Neuronal stem cell (in vitro differentiated cells): ENCODE measurements at regions not wholly inside any gene's neighbourhood (a gene's known extent, or its start where the extent isn't known, plus 50 kb on each side); places are given as distances from the start of the nearest gene placed in this dataset.
A peak's percentile ranks its signal among the peaks of the same experiment; 100 is the strongest.
"Not testable (repeated sequence)": the region's sequence is repeated elsewhere in the genome, so short reads cannot be mapped to it uniquely, and the experiment has no call there.

ENCODE experiments used
- DNase-seq: peaks from one replicate; pipeline ENCODE4 v3.0.0-alpha.2; 2013; ENCODE audit warnings: low spot score
- H2AFZ ChIP-seq: one replicate; pipeline ENCODE4 v1.6.1; 2013; ENCODE audit warnings: mild to moderate bottlenecking, low read length, inconsistent platforms
- H2AK5ac ChIP-seq: 2 replicates; pipeline ENCODE4 v1.6.1; 2013; ENCODE audit warnings: low read depth, mild to moderate bottlenecking, inconsistent platforms, low read length, moderate library complexity, mixed read lengths
- H2BK120ac ChIP-seq: 2 replicates; pipeline ENCODE4 v1.6.1; 2013; ENCODE audit warnings: low read depth, mild to moderate bottlenecking, inconsistent platforms, low read length, moderate library complexity, mixed read lengths
- H2BK12ac ChIP-seq: one replicate; pipeline ENCODE4 v1.6.1; 2013; ENCODE audit warnings: low read length, inconsistent platforms
- H2BK15ac ChIP-seq: 2 replicates; pipeline ENCODE4 v1.6.1; 2013; ENCODE audit warnings: mild to moderate bottlenecking, low read length, inconsistent platforms, mixed read lengths
- H2BK5ac ChIP-seq: one replicate; pipeline ENCODE4 v1.6.1; 2013; ENCODE audit warnings: inconsistent platforms, mild to moderate bottlenecking, low read length, moderate library complexity
- H3K14ac ChIP-seq: one replicate; pipeline ENCODE4 v1.6.1; 2013; ENCODE audit warnings: low read length, inconsistent platforms
- H3K18ac ChIP-seq: 2 replicates; pipeline ENCODE4 v1.6.1; 2013; ENCODE audit warnings: low read length, inconsistent platforms
- H3K23ac ChIP-seq: 2 replicates; pipeline ENCODE4 v1.6.1; 2013; ENCODE audit warnings: low read depth, mild to moderate bottlenecking, mixed read lengths, low read length, inconsistent platforms; ENCODE audit not compliant: poor library complexity
- H3K27ac ChIP-seq: replicated peaks from 3 replicates; pipeline ENCODE4 v1.5.1; 2013; ENCODE audit warnings: low read length, inconsistent platforms
- H3K27me3 ChIP-seq, 3 experiments: 2 replicates each; pipeline ENCODE4 v1.6.1; 2013; ENCODE audit warnings: low read length in 3 of 3, mild to moderate bottlenecking in 2 of 3, inconsistent platforms in 1 of 3, low read depth in 1 of 3, mixed read lengths in 1 of 3, moderate library complexity in 1 of 3; ENCODE audit not compliant: control insufficient read depth in 3 of 3, insufficient read depth in 3 of 3
- H3K36me3 ChIP-seq, 2 donors: replicated peaks in 1 of 2; 2 replicates each; pipeline ENCODE4 v1.6.1; 2013; ENCODE audit warnings: low read length in 2 of 2; ENCODE audit not compliant: control insufficient read depth in 2 of 2, insufficient read depth in 2 of 2
- H3K4ac ChIP-seq: 2 replicates; pipeline ENCODE4 v1.6.1; 2013; ENCODE audit warnings: inconsistent platforms, mild to moderate bottlenecking, low read length, moderate library complexity
- H3K4me1 ChIP-seq, 2 donors: 1 replicate in 1 of 2; 2 replicates in 1 of 2; pipeline ENCODE4 v1.6.1; 2013; ENCODE audit warnings: low read length in 2 of 2, low read depth in 1 of 2; ENCODE audit not compliant: control insufficient read depth in 2 of 2, insufficient read depth in 1 of 2
- H3K4me2 ChIP-seq: one replicate; pipeline ENCODE4 v1.6.1; 2013; ENCODE audit warnings: mild to moderate bottlenecking, low read length, inconsistent platforms; ENCODE audit not compliant: insufficient read depth, poor library complexity, severe bottlenecking
- H3K4me3 ChIP-seq, 2 donors: 2 replicates each; pipeline ENCODE4 v1.5.1; 2013; ENCODE audit warnings: low read length in 2 of 2, mild to moderate bottlenecking in 2 of 2, inconsistent platforms in 1 of 2, moderate library complexity in 1 of 2
- H3K79me1 ChIP-seq: one replicate; pipeline ENCODE4 v1.6.1; 2013; ENCODE audit warnings: low read depth, mild to moderate bottlenecking, inconsistent platforms, low read length, moderate library complexity
- H3K9ac ChIP-seq: one replicate; pipeline ENCODE4 v1.6.1; 2013; ENCODE audit warnings: mild to moderate bottlenecking, low read depth, low read length, inconsistent platforms; ENCODE audit not compliant: poor library complexity
- H3K9me3 ChIP-seq, 2 donors: replicated peaks in 1 of 2; 2 replicates each; pipeline versions ENCODE3 to v1.6.1; 2013; ENCODE audit warnings: low read length in 2 of 2, mild to moderate bottlenecking in 2 of 2, inconsistent platforms in 1 of 2, low read depth in 1 of 2, mixed read lengths in 1 of 2, moderate library complexity in 1 of 2; ENCODE audit not compliant: control insufficient read depth in 2 of 2, insufficient read depth in 1 of 2
- H4K8ac ChIP-seq: one replicate; pipeline ENCODE4 v1.6.1; 2013; ENCODE audit warnings: low read depth, mild to moderate bottlenecking, inconsistent platforms, low read length, moderate library complexity
- H4K91ac ChIP-seq: one replicate; pipeline ENCODE4 v1.6.1; 2013; ENCODE audit warnings: low read length, low read depth, mild to moderate bottlenecking, inconsistent platforms; ENCODE audit not compliant: poor library complexity
- WGBS, 2 donors: extraction: QIAGEN DNeasy Blood & Tissue Kit; methylation state at CpG; one replicate each; pipeline ENCODE4 v1.1.7; 2013; ENCODE audit warnings: missing lambda C conversion rate in 2 of 2, mixed read lengths in 1 of 2; ENCODE audit not compliant: insufficient read length in 2 of 2, insufficient replicate concordance in 1 of 2; ENCODE audit errors: extremely low coverage in 2 of 2; 5-methylcytosine and 5-hydroxymethylcytosine counted together

GRCh38 chr10:3319811-3320226, 147.2 kb upstream of the PITRM1 start:
- H3K79me1 ChIP-seq, result no peaks in the 10 kb centered on the region
- no peak overlapping the region for H3K27ac ChIP-seq
- H3K23ac ChIP-seq, result no peak overlapping the region
- no peak overlapping the region for H3K9ac ChIP-seq
- no peak overlapping the region for H3K4ac ChIP-seq
- peaks cover 0 to 2% of the 10 kb centered on the region in 2 donors for H3K9me3 ChIP-seq
- no peak overlapping the region for H3K14ac ChIP-seq
- no CpG with 5 or more reads among the region's 25 CpGs for WGBS, 2 donors
- no peak overlapping the region for H2BK12ac ChIP-seq
- H3K27me3 ChIP-seq, result peaks cover 0 to 1% (median 0%) of the 10 kb centered on the region in 3 experiments
- no peak overlapping the region for H2AK5ac ChIP-seq
- H2AFZ ChIP-seq, result no peak overlapping the region
- no peak overlapping the region for H3K18ac ChIP-seq
- no peak overlapping the region for H3K4me2 ChIP-seq
- H3K4me1 ChIP-seq, result no peaks in the 10 kb centered on the region
- no peak overlapping the region for H2BK120ac ChIP-seq
- DNase-seq, result no peak
- H4K91ac ChIP-seq, result no peak overlapping the region
- H3K36me3 ChIP-seq, result no peaks in the 10 kb centered on the region
- H2BK15ac ChIP-seq, result no peak overlapping the region
- H3K4me3 ChIP-seq, result no peak overlapping the region
- H4K8ac ChIP-seq, result no peak overlapping the region
- H2BK5ac ChIP-seq, result no peak overlapping the region

DNA sequence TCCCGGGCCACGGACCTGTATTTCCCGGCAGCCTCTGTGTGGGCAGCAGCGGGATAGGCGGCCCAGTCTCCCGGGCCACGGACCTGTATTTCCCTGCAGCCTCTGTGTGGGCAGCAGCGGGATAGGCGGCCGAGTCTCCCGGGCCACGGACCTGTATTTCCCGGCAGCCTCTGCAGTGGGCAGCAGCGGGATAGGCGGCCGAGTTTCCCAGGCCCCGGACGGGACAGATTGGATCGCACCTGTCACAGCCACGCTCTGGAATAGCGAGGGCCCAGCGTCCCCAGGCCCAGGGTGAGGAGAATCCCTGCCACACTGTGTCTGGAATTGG, 145.9 kb upstream of the PITRM1 start:
- not testable (repeated sequence) for H3K79me1 ChIP-seq, H4K8ac ChIP-seq, H2AK5ac ChIP-seq, H3K9ac ChIP-seq, H3K4ac ChIP-seq, H3K4me3 ChIP-seq, H4K91ac ChIP-seq, H3K23ac ChIP-seq, H3K4me1 ChIP-seq, H3K36me3 ChIP-seq, H2BK120ac ChIP-seq, H2AFZ ChIP-seq, H3K18ac ChIP-seq, H3K14ac ChIP-seq, H3K4me2 ChIP-seq, H2BK12ac ChIP-seq, DNase-seq, H3K9me3 ChIP-seq, H2BK15ac ChIP-seq, H3K27ac ChIP-seq, H3K27me3 ChIP-seq, H2BK5ac ChIP-seq
- WGBS, 2 donors, result no CpG with 5 or more reads among the region's 22 CpGs

DNA sequence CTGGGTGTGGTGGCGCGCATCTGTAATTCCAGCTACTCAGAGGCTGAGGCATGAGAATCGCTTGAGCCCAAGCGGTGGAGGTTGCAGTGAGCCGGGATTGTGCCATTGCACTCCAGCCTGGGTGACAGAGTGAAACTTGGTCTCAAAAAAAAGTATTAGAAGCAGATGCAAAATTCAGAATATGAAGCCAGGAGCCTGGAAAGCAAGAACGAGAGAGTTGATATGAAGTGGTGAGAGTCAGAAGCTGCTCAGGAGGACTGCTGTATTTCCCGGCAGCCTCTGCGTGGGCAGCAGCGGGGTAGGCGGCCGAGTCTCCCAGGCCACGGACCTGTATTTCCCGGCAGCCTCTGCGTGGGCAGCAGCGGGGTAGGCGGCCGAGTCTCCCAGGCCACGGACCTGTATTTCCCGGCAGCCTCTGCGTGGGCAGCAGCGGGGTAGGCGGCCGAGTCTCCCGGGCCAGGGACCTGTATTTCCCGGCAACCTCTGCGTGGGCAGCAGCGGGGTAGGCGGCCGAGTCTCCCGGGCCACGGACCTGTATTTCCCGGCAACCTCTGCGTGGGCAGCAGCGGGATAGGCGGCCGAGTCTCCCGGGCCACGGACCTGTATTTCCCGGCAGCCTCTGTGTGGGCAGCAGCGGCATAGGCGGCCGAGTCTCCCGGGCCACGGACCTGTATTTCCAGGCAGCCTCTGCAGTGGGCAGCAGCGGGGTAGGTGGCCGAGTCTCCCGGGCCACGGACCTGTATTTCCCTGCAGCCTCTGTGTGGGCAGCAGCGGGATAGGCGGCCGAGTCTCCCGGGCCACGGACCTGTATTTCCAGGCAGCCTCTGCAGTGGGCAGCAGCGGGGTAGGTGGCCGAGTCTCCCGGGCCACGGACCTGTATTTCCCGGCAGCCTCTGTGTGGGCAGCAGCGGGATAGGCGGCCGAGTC, 145.2 kb upstream of the PITRM1 start:
- not testable (repeated sequence) for H2BK120ac ChIP-seq, H3K9ac ChIP-seq, H3K79me1 ChIP-seq

DNA sequence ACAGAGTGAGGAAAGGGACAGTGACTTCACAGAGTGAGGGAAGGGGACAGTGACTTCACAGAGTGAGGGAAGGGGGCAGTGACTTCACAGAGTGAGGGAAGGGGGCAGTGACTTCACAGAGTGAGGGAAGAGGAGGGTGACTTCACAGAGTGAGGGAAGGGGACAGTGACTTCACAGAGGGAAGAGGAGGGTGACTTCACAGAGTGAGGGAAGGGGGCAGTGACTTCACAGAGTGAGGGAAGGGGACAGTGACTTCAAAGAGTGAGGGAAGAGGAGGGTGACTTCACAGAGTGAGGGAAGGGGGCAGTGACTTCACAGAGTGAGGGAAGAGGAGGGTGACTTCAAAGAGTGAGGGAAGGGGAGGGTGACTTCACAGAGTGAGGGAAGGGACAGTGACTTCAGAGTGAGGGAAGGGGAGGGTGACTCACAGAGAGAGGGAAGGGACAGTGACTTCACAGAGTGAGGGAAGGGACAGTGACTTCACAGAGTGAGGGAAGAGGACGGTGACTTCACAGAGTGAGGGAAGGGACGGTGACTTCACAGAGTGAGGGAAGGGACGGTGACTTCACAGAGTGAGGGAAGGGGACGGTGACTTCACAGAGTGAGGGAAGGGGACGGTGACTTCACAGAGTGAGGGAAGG, 142.0 kb upstream of the PITRM1 start:
- Histone ChIP-seq H3K18ac (peak overlapping the region; percentile 70), H2BK12ac (peak overlapping the region; percentile 4)
- H3K79me1 ChIP-seq, H3K23ac ChIP-seq, H3K9me3 ChIP-seq, H3K4me3 ChIP-seq, H2BK120ac ChIP-seq, H3K4me1 ChIP-seq, H3K4ac ChIP-seq, H4K8ac ChIP-seq, H2BK5ac ChIP-seq, H3K14ac ChIP-seq, H2BK15ac ChIP-seq, H2AFZ ChIP-seq, H3K27ac ChIP-seq, H3K4me2 ChIP-seq, H4K91ac ChIP-seq, H3K36me3 ChIP-seq, H2AK5ac ChIP-seq, H3K27me3 ChIP-seq, DNase-seq, H3K9ac ChIP-seq: not testable (repeated sequence)
- WGBS, 2 donors, result no CpG with 5 or more reads among the region's 5 CpGs

More for the DNA sequence above, 145.2 kb upstream of the PITRM1 start:
- H4K91ac ChIP-seq, H3K4ac ChIP-seq, H3K4me1 ChIP-seq, H2AFZ ChIP-seq, H3K14ac ChIP-seq, H2BK15ac ChIP-seq, H4K8ac ChIP-seq, H2AK5ac ChIP-seq, H3K9me3 ChIP-seq, H3K4me2 ChIP-seq, H3K27me3 ChIP-seq, H3K18ac ChIP-seq, H3K27ac ChIP-seq, H3K23ac ChIP-seq, H2BK5ac ChIP-seq, H3K36me3 ChIP-seq, DNase-seq, H2BK12ac ChIP-seq, H3K4me3 ChIP-seq: not testable (repeated sequence)
- WGBS, 2 donors, result no CpG with 5 or more reads among the region's 61 CpGs
